ENCODE measurements at regions not wholly inside any gene's neighbourhood (a gene's known extent, or its start where the extent isn't known, plus 50 kb on each side); places are given as distances from the start of the nearest gene placed in this dataset.
A peak's percentile ranks its signal among the peaks of the same experiment; 100 is the strongest.

DNA sequence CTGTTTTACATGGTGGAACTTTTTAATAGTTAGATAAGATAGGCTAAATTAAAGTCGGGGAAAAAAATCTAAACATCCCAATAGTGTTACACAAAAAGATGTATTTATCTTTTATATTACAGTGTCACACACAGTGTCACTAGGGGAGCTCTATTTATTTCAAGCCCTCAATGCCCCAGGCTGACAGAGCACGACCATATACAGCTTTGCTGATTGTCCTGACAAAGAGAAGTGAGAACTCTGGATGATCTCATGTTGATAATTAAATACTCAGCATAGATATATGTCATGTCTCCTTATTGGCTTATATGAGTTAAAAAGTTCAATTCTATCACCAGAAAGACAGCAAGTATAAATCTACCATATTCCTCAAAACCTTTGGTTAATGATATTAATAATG is 594.3 kb downstream of the LRFN5 start:
- H3F3A ChIP-seq (ENCODE audit: low read length, unreplicated experiment) = no peaks in the 10 kb centered on the region
- no peak for ATAC-seq
- H3K9me3 ChIP-seq (ENCODE audit: low read length) = no peaks in the 10 kb centered on the region
- H3K79me2 ChIP-seq (ENCODE audit: low read length) = no peaks in the 10 kb centered on the region
- ChIA-PET CTCF (no interaction called here), POLR2A (ENCODE audit: unreplicated experiment) (no interaction called here)
- H3K27ac ChIP-seq (ENCODE audit: low read length) = no peak overlapping the region
- no peaks in the 10 kb centered on the region for H3K9me2 ChIP-seq (replicated peaks; ENCODE audit: low read length)
- no peaks in the 10 kb centered on the region for H3K36me3 ChIP-seq (ENCODE audit: low read depth, low read length)
- intact Hi-C loops (cut with micrococcal nuclease) = no loop called here
- no peaks in the 10 kb centered on the region for H4K20me1 ChIP-seq (ENCODE audit: low read length)
- H3K4me3 ChIP-seq (ENCODE audit: low read length) = no peak overlapping the region
- H3K9ac ChIP-seq (ENCODE audit: low read length) = no peak overlapping the region
- H3K27me3 ChIP-seq (ENCODE audit: low read length) = no peaks in the 10 kb centered on the region
- no peak overlapping the region for H3K4me2 ChIP-seq (ENCODE audit: low read length)
- DNase-seq = no peak
- no TSS peak for BruUV-seq (replicated peaks)
- TF ChIP-seq EZH2 (IDR thresholded peaks at IDR 0.05; ENCODE audit: low read length, unreplicated experiment) = no peak
- TF ChIP-seq EZH2phosphoT487 (IDR thresholded peaks at IDR 0.05; ENCODE audit: borderline replicate concordance, low read length) = no peak
- TF ChIP-seq, protein P1, sequence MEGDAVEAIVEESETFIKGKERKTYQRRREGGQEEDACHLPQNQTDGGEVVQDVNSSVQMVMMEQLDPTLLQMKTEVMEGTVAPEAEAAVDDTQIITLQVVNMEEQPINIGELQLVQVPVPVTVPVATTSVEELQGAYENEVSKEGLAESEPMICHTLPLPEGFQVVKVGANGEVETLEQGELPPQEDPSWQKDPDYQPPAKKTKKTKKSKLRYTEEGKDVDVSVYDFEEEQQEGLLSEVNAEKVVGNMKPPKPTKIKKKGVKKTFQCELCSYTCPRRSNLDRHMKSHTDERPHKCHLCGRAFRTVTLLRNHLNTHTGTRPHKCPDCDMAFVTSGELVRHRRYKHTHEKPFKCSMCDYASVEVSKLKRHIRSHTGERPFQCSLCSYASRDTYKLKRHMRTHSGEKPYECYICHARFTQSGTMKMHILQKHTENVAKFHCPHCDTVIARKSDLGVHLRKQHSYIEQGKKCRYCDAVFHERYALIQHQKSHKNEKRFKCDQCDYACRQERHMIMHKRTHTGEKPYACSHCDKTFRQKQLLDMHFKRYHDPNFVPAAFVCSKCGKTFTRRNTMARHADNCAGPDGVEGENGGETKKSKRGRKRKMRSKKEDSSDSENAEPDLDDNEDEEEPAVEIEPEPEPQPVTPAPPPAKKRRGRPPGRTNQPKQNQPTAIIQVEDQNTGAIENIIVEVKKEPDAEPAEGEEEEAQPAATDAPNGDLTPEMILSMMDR (conservative IDR thresholded peaks at IDR 0.05; ENCODE audit: low read depth, low read length) = no peak
- no peak overlapping the region for H2AFZ ChIP-seq (ENCODE audit: low read length)
- H3K4me1 ChIP-seq (ENCODE audit: insufficient read depth, low read length) = no peaks in the 10 kb centered on the region

DNA sequence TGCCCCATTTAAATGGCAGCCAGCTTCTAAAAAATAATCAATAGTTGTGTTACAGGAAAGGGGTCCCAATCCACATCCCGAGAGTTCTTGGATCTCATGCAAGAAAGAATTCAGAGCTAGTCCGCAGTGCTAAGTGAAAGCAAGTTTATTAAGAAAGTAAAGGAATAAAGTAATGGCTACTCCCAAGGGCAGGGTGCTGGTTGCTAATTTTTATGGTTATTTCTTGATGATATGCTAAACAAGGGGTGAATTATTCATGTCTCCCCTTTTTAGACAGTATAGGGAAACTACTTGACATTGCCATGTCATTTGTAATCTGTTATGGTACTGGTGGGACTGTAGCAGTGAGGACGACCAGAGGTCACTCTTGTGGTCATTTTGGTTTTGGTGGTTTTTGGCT is 591.3 kb downstream of the LRFN5 start:
- H2AFZ ChIP-seq (ENCODE audit: low read length) = no peak overlapping the region
- no peak overlapping the region for H3K4me2 ChIP-seq (ENCODE audit: low read length)
- no peaks in the 10 kb centered on the region for H3K36me3 ChIP-seq (ENCODE audit: low read depth, low read length)
- peaks cover 20% of the 10 kb centered on the region for H3K4me1 ChIP-seq (ENCODE audit: insufficient read depth, low read length)
- H3K79me2 ChIP-seq (ENCODE audit: low read length) = no peaks in the 10 kb centered on the region
- no peak overlapping the region for H3K27ac ChIP-seq (ENCODE audit: low read length)
- intact Hi-C loops (cut with micrococcal nuclease) = no loop called here
- BruUV-seq (replicated peaks) = no TSS peak
- no peaks in the 10 kb centered on the region for H4K20me1 ChIP-seq (ENCODE audit: low read length)
- H3K4me3 ChIP-seq (ENCODE audit: low read length) = no peak overlapping the region
- no peaks in the 10 kb centered on the region for H3K27me3 ChIP-seq (ENCODE audit: low read length)
- DNase-seq (peak; percentile 6), ATAC-seq (no peak)
- TF ChIP-seq EZH2phosphoT487 (IDR thresholded peaks at IDR 0.05; ENCODE audit: borderline replicate concordance, low read length) (no peak), EZH2 (IDR thresholded peaks at IDR 0.05; ENCODE audit: low read length, unreplicated experiment) (no peak)
- TF ChIP-seq, protein P1 (conservative IDR thresholded peaks at IDR 0.05; ENCODE audit: low read depth, low read length) = no peak
- no peaks in the 10 kb centered on the region for H3K9me2 ChIP-seq (replicated peaks; ENCODE audit: low read length)
- H3K9me3 ChIP-seq (ENCODE audit: low read length) = no peaks in the 10 kb centered on the region
- ChIA-PET POLR2A (ENCODE audit: unreplicated experiment) (no interaction called here), CTCF (no interaction called here)
- H3K9ac ChIP-seq (ENCODE audit: low read length) = no peak overlapping the region
- H3F3A ChIP-seq (ENCODE audit: low read length, unreplicated experiment) = peaks cover 5% of the 10 kb centered on the region

DNA sequence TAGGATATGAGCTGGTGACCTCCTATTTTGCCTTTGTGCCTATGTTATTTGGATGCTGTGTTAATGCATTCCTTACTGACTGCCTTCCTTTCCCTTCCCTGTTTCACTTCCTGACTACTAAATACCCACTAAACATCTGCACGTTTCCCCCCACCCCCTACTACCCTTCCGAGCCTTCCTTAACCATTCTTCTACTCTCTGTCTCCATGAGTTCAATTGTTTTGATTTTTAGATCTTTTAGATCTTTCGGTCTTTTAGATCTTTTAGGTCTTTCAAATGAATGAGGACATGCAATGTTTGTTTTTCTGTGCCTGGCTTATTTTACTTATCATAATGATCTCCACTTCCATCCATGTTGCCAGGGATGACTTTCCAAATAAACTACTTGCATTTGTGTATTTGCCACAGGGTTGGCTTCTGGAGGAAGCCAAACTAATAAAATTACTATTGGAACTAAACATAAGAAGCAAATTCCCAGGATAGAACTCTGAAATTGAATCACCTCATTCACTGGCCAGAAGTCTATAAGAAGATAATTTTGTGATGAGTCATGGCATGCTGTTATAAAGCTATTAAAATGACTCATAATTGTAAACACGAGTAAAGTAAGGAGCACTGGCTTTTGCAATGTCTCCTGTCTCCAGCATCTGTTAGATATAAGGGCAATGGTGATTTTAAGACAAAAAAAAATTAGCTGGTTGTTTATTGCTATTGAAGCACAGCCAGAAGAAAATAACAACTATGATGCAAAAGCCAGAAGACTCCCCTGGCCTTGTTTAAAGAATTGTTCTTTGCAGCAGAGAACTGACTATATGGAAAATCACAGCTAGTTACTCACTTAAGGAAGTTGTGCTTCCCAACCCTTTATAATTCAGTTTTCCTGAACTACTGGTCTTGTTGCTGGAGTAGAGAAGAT is 586.3 kb downstream of the LRFN5 start:
- peak; percentile 85 for ATAC-seq

More for the DNA sequence above, 586.3 kb downstream of the LRFN5 start:
- Histone ChIP-seq H3K4me2 (ENCODE audit: low read length) (peak overlapping the region; percentile 78), H3K9me2 (replicated peaks; ENCODE audit: low read length) (no peaks in the 10 kb centered on the region), H3K79me2 (ENCODE audit: low read length) (no peaks in the 10 kb centered on the region), H3K27ac (ENCODE audit: low read length) (peak overlapping the region; percentile 95), H3K9ac (ENCODE audit: low read length) (peak overlapping the region; percentile 71), H3F3A (ENCODE audit: low read length, unreplicated experiment) (peaks cover 5% of the 10 kb centered on the region), H4K20me1 (ENCODE audit: low read length) (no peaks in the 10 kb centered on the region), H3K36me3 (ENCODE audit: low read depth, low read length) (no peaks in the 10 kb centered on the region), H3K27me3 (ENCODE audit: low read length) (no peaks in the 10 kb centered on the region), H3K4me3 (ENCODE audit: low read length) (peak overlapping the region; percentile 46; the same call in 1 of the 2 replicates), H3K4me1 (ENCODE audit: insufficient read depth, low read length) (peaks cover 37% of the 10 kb centered on the region), H3K9me3 (ENCODE audit: low read length) (no peaks in the 10 kb centered on the region), H2AFZ (ENCODE audit: low read length) (peak overlapping the region; percentile 52)
- ChIA-PET POLR2A (ENCODE audit: unreplicated experiment) (interaction anchor here (0.6 kb wide), 2 partner anchors 151 to 671 kb away, joined by 3 read pairs; no protein-coding TSS in a partner anchor), CTCF (interaction anchor here (0.9 to 1.1 kb wide), 3 partner anchors 22 to 584 kb away, joined by 3 to 4 read pairs (median 4); no protein-coding TSS in a partner anchor)
- intact Hi-C loops (cut with micrococcal nuclease) = loop anchor here (1.0 to 5.0 kb wide), 10 partner anchors 22 to 584 kb away; no protein-coding TSS in a partner anchor
- TF ChIP-seq, protein P1 (conservative IDR thresholded peaks at IDR 0.05; ENCODE audit: low read depth, low read length) = no peak
- TF ChIP-seq EZH2phosphoT487 (IDR thresholded peaks at IDR 0.05; ENCODE audit: borderline replicate concordance, low read length) (no peak), EZH2 (IDR thresholded peaks at IDR 0.05; ENCODE audit: low read length, unreplicated experiment) (no peak)
- BruUV-seq (replicated peaks) = no TSS peak
- DNase-seq = peak; percentile 98

Data from PC-3 (cell line).